Ascending aorta (tissue), 2 donors: ENCODE measurements at regions not wholly inside any gene's neighbourhood (a gene's known extent, or its start where the extent isn't known, plus 50 kb on each side); places are given as distances from the start of the nearest gene placed in this dataset.

Source experiments
- DNase-seq, 2 donors: peaks; one replicate each; pipeline ENCODE4 v3.0.0-alpha.2; 2019; ENCODE audit warnings: low spot score in 2 of 2
- H3K27ac ChIP-seq, 2 donors: fragments of 200-600 bp; sonication (generic); one replicate each; pipeline ENCODE4 v1.5.1; 2016 to 2017; ENCODE audit warnings: mild to moderate bottlenecking in 1 of 2
- H3K27me3 ChIP-seq: fragments of 200-600 bp; sonication (generic); one replicate; pipeline ENCODE4 v1.5.1; 2017
- H3K36me3 ChIP-seq, 2 donors: fragments of 200-600 bp; sonication (generic); one replicate each; pipeline ENCODE4 v1.5.1; 2016
- H3K4me1 ChIP-seq, 2 donors: fragments of 200-600 bp; sonication (generic); one replicate each; pipeline ENCODE4 v1.5.1; 2016 to 2017; ENCODE audit warnings: mild to moderate bottlenecking in 1 of 2
- H3K4me3 ChIP-seq, 2 donors: fragments of 200-600 bp; sonication (generic); one replicate each; pipeline ENCODE4 v1.5.1; 2016 to 2017; ENCODE audit warnings: mild to moderate bottlenecking in 1 of 2
- H3K9me3 ChIP-seq, 2 donors: fragments of 200-600 bp; sonication (generic); one replicate each; pipeline ENCODE4 v1.5.1; 2016
- intact Hi-C: fragments of 100-400 bp; cut with DNase I; formaldehyde crosslinking; loops from one replicate; pipeline ENCODE4 v1.15.1; 2023
- TF ChIP-seq, protein P1 (sequence below), 3 experiments: fragments of 200-600 bp in 2 of 3; fragments of 450-650 bp in 1 of 3; sonication (generic) in 2 of 3; IDR thresholded peaks; one replicate each; pipeline ENCODE4 v1.5.1; 2016 to 2019; ENCODE audit warnings: antibody characterized with exemption in 3 of 3, mild to moderate bottlenecking in 1 of 3, moderate library complexity in 1 of 3

GRCh38 chr15:57878573-57878972 lies 172.1 kb downstream of the POLR2M start:
- Histone ChIP-seq H3K4me1 (no peaks in the 10 kb centered on the region), H3K36me3 (no peaks in the 10 kb centered on the region), H3K27ac (no peak overlapping the region), H3K27me3 (no peaks in the 10 kb centered on the region), H3K9me3 (no peaks in the 10 kb centered on the region), H3K4me3 (no peak overlapping the region)
- TF ChIP-seq, protein P1, sequence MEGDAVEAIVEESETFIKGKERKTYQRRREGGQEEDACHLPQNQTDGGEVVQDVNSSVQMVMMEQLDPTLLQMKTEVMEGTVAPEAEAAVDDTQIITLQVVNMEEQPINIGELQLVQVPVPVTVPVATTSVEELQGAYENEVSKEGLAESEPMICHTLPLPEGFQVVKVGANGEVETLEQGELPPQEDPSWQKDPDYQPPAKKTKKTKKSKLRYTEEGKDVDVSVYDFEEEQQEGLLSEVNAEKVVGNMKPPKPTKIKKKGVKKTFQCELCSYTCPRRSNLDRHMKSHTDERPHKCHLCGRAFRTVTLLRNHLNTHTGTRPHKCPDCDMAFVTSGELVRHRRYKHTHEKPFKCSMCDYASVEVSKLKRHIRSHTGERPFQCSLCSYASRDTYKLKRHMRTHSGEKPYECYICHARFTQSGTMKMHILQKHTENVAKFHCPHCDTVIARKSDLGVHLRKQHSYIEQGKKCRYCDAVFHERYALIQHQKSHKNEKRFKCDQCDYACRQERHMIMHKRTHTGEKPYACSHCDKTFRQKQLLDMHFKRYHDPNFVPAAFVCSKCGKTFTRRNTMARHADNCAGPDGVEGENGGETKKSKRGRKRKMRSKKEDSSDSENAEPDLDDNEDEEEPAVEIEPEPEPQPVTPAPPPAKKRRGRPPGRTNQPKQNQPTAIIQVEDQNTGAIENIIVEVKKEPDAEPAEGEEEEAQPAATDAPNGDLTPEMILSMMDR (IDR thresholded peaks at IDR 0.05), result no peak
- intact Hi-C loops, result no loop called here
- DNase-seq, result no peak

GRCh38 chr15:57881361-57881760 lies 174.8 kb downstream of the POLR2M start:
- no peaks in the 10 kb centered on the region for H3K4me1 ChIP-seq
- no peaks in the 10 kb centered on the region for H3K27me3 ChIP-seq
- TF ChIP-seq, protein P1 (IDR thresholded peaks at IDR 0.05), result no peak
- H3K4me3 ChIP-seq, result no peak overlapping the region
- DNase-seq, result no peak
- H3K9me3 ChIP-seq, result no peaks in the 10 kb centered on the region
- no peaks in the 10 kb centered on the region for H3K36me3 ChIP-seq
- intact Hi-C loops, result loop anchor here (10.0 kb wide), 1 partner anchor 83 kb away; no protein-coding TSS in a partner anchor
- no peak overlapping the region for H3K27ac ChIP-seq

DNA sequence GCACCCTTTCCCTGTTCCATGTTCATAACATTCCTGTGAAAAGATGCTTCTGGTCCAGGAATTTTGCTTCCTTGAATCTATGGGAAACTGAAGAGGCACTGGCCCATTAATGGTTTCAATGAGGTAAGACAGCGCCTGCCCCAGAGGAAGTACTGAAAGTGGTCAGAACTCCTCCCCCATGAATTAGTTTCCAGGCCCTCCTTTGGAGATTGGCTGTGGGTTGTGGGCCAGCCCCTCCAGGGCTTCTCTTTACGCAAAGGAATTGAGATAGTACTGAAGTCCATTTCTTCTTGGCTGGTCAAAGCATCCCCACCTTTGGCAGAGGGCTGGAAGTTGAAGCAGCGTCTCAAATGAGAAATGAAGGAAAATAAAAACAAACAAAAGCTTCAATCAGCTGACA lies 175.5 kb downstream of the POLR2M start:
- no peaks in the 10 kb centered on the region for H3K27me3 ChIP-seq
- TF ChIP-seq, protein P1 (IDR thresholded peaks at IDR 0.05), result no peak
- intact Hi-C loops, result loop anchor here (10.0 kb wide), 1 partner anchor 83 kb away; no protein-coding TSS in a partner anchor

GRCh38 chr15:57883701-57884100 lies 177.2 kb downstream of the POLR2M start:
- no peaks in the 10 kb centered on the region for H3K27me3 ChIP-seq
- no peaks in the 10 kb centered on the region for H3K4me1 ChIP-seq
- no peak overlapping the region for H3K4me3 ChIP-seq
- TF ChIP-seq, protein P1 (IDR thresholded peaks at IDR 0.05), result no peak
- intact Hi-C loops, result loop anchor here (10.0 kb wide), 1 partner anchor 81 kb away; no protein-coding TSS in a partner anchor
- DNase-seq, result no peak
- no peaks in the 10 kb centered on the region for H3K9me3 ChIP-seq
- no peaks in the 10 kb centered on the region for H3K36me3 ChIP-seq
- H3K27ac ChIP-seq, result no peak overlapping the region

More for the DNA sequence above, 175.5 kb downstream of the POLR2M start:
- H3K27ac ChIP-seq, result no peak overlapping the region
- no peak for DNase-seq
- H3K9me3 ChIP-seq, result no peaks in the 10 kb centered on the region
- no peaks in the 10 kb centered on the region for H3K4me1 ChIP-seq
- H3K36me3 ChIP-seq, result no peaks in the 10 kb centered on the region
- H3K4me3 ChIP-seq, result no peak overlapping the region

DNA sequence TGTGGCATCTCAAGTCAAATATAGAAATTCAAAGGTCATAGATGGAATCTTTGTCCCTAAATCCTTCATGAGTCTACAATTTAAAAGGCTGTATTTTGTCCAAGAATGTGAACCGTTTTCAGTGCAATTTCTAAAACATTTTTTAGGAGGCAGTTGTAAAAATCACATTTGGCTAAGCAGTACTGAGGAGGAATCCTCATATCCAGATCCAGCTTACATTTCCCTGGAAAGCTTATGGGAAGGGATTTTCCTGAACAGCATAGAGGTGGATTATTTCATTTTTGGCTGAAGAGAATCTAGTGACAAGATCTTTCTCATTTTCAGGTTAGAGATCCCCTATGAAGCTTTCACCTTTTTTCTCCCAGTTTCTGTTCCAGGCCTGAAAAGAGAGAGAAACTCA lies 178.4 kb downstream of the POLR2M start:
- no peaks in the 10 kb centered on the region for H3K36me3 ChIP-seq
- H3K4me3 ChIP-seq, result no peak overlapping the region
- H3K27me3 ChIP-seq, result no peaks in the 10 kb centered on the region
- TF ChIP-seq, protein P1 (IDR thresholded peaks at IDR 0.05), result no peak
- H3K4me1 ChIP-seq, result no peaks in the 10 kb centered on the region
- no peak for DNase-seq
- intact Hi-C loops, result loop anchor here (10.0 kb wide), 1 partner anchor 80 kb away; no protein-coding TSS in a partner anchor
- H3K27ac ChIP-seq, result no peak overlapping the region
- H3K9me3 ChIP-seq, result no peaks in the 10 kb centered on the region

DNA sequence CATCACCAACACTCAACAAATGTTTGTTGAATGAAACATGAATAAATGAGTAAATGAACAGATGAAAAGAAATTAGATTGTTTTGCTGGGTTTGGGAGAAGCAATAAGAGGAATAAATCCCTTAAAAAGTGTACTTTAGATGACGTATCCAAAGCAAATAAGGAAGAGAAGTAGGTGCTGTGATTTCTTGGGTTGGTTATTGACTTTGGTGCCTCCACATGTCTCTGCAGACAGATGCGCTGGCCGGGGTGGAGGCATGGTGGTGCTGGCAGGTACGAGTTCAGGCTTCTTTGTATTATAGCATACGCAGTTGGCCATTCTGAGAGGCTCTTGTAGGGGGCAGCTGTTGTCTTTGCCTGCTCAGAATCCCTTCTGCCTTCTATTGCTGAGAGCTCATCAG lies 178.9 kb downstream of the POLR2M start:
- H3K9me3 ChIP-seq, result no peaks in the 10 kb centered on the region
- intact Hi-C loops, result loop anchor here (10.0 kb wide), 1 partner anchor 79 kb away; no protein-coding TSS in a partner anchor
- H3K4me1 ChIP-seq, result no peaks in the 10 kb centered on the region
- H3K27me3 ChIP-seq, result no peaks in the 10 kb centered on the region
- no peaks in the 10 kb centered on the region for H3K36me3 ChIP-seq
- H3K4me3 ChIP-seq, result no peak overlapping the region
- no peak overlapping the region for H3K27ac ChIP-seq
- no peak for DNase-seq
- TF ChIP-seq, protein P1 (IDR thresholded peaks at IDR 0.05), result no peak
